K562 (cell line): ENCODE measurements at regions not wholly inside any gene's neighbourhood (a gene's known extent, or its start where the extent isn't known, plus 50 kb on each side); places are given as distances from the start of the nearest gene placed in this dataset.

Experiments
- ATAC-seq: fragments of 200-7000 bp; cut with Tn5 transposase; 3 replicates; pipeline ENCODE4 v1.9.1; 2020; ENCODE audit warnings: moderate library complexity
- BruUV-seq: library from RNA; stranded (reverse); fragments of 400-500 nt; replicated peaks from 2 replicates; lab custom pipeline; 2021; lab: Mats Ljungman, UMichigan
- CTCF ChIA-PET: fragments of 300-600 bp; formaldehyde crosslinking; extraction: SDS; loops from one replicate; lab custom pipeline; 2021; ENCODE audit warnings: low intra/inter-chr PET ratio; lab: Yijun Ruan, JAX
- POLR2A ChIA-PET: fragments of 300-600, 350-650 bp; sonication (Branson Sonifier 250); formaldehyde crosslinking; extraction: SDS; loops from one replicate; lab custom pipeline; 2021; ENCODE audit warnings: antibody characterized with exemption, inconsistent platforms; lab: Yijun Ruan, JAX
- DNase-seq, 4 experiments: peaks; one replicate each; pipeline versions ENCODE4 v3.0.0 to v3.0.0-alpha.2; 2011 to 2018; ENCODE audit warnings: low spot score in 3 of 4, mixed read lengths in 3 of 4; ENCODE audit errors: extremely low read depth in 1 of 4
- FAIRE-seq: peaks from 2 replicates; lab custom pipeline; 2011; peaks lifted over from hg19 to GRCh38; lab: Jason Lieb, UNC
- H2AFZ ChIP-seq: 2 replicates; pipeline ENCODE4 v1.6.0; 2011; ENCODE audit warnings: low read depth, low read length, control low read depth, inconsistent platforms
- H3K27ac ChIP-seq: fragments of 200-600 bp; 3 replicates; pipeline ENCODE4 v1.8.0; 2011; ENCODE audit warnings: low read depth, mild to moderate bottlenecking, control low read depth, inconsistent platforms, low read length, moderate library complexity, mixed read lengths; ENCODE audit errors: extremely low read depth
- H3K27me3 ChIP-seq, 2 experiments: fragments of 300-600 bp in 1 of 2; 2 replicates in 1 of 2; 3 replicates in 1 of 2; pipeline versions ENCODE4 v1.6.0 to v1.8.0; 2011; ENCODE audit warnings: inconsistent platforms in 2 of 2, low read length in 2 of 2, mild to moderate bottlenecking in 1 of 2, mixed read lengths in 1 of 2, moderate library complexity in 1 of 2; ENCODE audit not compliant: control insufficient read depth in 2 of 2, insufficient read depth in 2 of 2
- H3K36me3 ChIP-seq: fragments of 300-600 bp; 3 replicates; pipeline ENCODE4 v1.8.0; 2011; ENCODE audit warnings: mild to moderate bottlenecking, low read length, inconsistent platforms; ENCODE audit not compliant: control insufficient read depth, insufficient read depth
- H3K4me1 ChIP-seq, 2 experiments: fragments of 200-600 bp in 1 of 2; replicated peaks in 1 of 2; 2 replicates in 1 of 2; 3 replicates in 1 of 2; pipeline versions ENCODE4 v1.5.1 to v1.8.0; 2011; ENCODE audit warnings: inconsistent platforms in 2 of 2, low read length in 2 of 2, mild to moderate bottlenecking in 1 of 2, mixed read lengths in 1 of 2, moderate library complexity in 1 of 2; ENCODE audit not compliant: control insufficient read depth in 2 of 2, insufficient read depth in 2 of 2
- H3K4me2 ChIP-seq: 2 replicates; pipeline ENCODE4 v1.6.1; 2011; ENCODE audit warnings: low read length, control low read depth, inconsistent platforms, mixed read lengths; ENCODE audit not compliant: insufficient read depth
- H3K4me3 ChIP-seq: fragments of 200-600 bp; sonication (generic), shearing (Covaris generic); 2 replicates; pipeline ENCODE4 v1.5.1; 2016; ENCODE audit warnings: control low read depth, inconsistent platforms
- H3K79me2 ChIP-seq: fragments of 200-600 bp; 3 replicates; pipeline ENCODE4 v1.8.0; 2011; ENCODE audit warnings: low read length, inconsistent platforms; ENCODE audit not compliant: control insufficient read depth, insufficient read depth
- H3K9ac ChIP-seq, 2 experiments: 2 replicates each; pipeline versions ENCODE4 v1.6.0 to v1.6.1; 2011; ENCODE audit warnings: low read depth in 2 of 2, low read length in 2 of 2, control low read depth in 1 of 2, inconsistent platforms in 1 of 2, mild to moderate bottlenecking in 1 of 2, mixed read lengths in 1 of 2; ENCODE audit not compliant: insufficient read depth in 1 of 2
- H3K9me1 ChIP-seq: one replicate; pipeline ENCODE4 v1.6.0; 2011; ENCODE audit warnings: inconsistent platforms, mild to moderate bottlenecking, low read length, moderate library complexity; ENCODE audit not compliant: control insufficient read depth, insufficient read depth
- H3K9me3 ChIP-seq: replicated peaks from 2 replicates; pipeline ENCODE4 v1.5.1; 2011; ENCODE audit warnings: low read depth, low read length, inconsistent platforms; ENCODE audit not compliant: control insufficient read depth, insufficient read depth
- H4K20me1 ChIP-seq: replicated peaks from 2 replicates; pipeline ENCODE4 v1.6.1; 2011; ENCODE audit warnings: low read length, inconsistent platforms, mixed read lengths; ENCODE audit not compliant: control insufficient read depth, insufficient read depth
- CCNT2 ChIP-seq: IDR thresholded peaks from 2 replicates; pipeline ENCODE4 v1.6.1; 2011; ENCODE audit warnings: borderline replicate concordance, low read depth, mild to moderate bottlenecking, moderate library complexity, mixed read lengths, low read length; ENCODE audit not compliant: insufficient read length; ENCODE audit errors: extremely low read depth
- CTBP1 ChIP-seq: fragments of 450-650 bp; IDR thresholded peaks from 2 replicates; pipeline ENCODE4 v1.6.1; 2016; ENCODE audit warnings: borderline replicate concordance
- FOXJ2 ChIP-seq: fragments of 200-800 bp; sonication (Bioruptor generic); IDR thresholded peaks from 2 replicates; pipeline ENCODE4 v1.6.1; 2016; ENCODE audit warnings: missing genetic modification characterization, missing compliant biosample characterization
- HINFP ChIP-seq: fragments of 450-650 bp; conservative IDR thresholded peaks from 2 replicates; pipeline ENCODE4 v1.6.1; 2016; ENCODE audit warnings: missing genetic modification characterization, low read depth, mild to moderate bottlenecking, control low read depth, missing compliant biosample characterization
- MITF ChIP-seq: IDR thresholded peaks from 2 replicates; pipeline ENCODE4 v1.6.1; 2014; ENCODE audit warnings: antibody characterized with exemption
- PBX2 ChIP-seq, 2 experiments: IDR thresholded peaks in 1 of 2; conservative IDR thresholded peaks in 1 of 2; 2 replicates each; pipeline ENCODE4 v1.6.1; 2016; ENCODE audit warnings: low read depth in 2 of 2, mild to moderate bottlenecking in 1 of 2, missing compliant biosample characterization in 1 of 2, missing genetic modification characterization in 1 of 2, moderate library complexity in 1 of 2
- PREB ChIP-seq: sonication (generic); formaldehyde crosslinking; IDR thresholded peaks from 2 replicates; pipeline ENCODE4 v1.8.1; 2023; ENCODE audit warnings: mild to moderate bottlenecking, missing genetic modification reagents
- RBFOX2 ChIP-seq: fragments of 200-400 bp; formaldehyde crosslinking; IDR thresholded peaks from 2 replicates; pipeline ENCODE4 v1.6.1; 2017; ENCODE audit warnings: low read depth, mild to moderate bottlenecking, low read length, moderate library complexity
- ZNF511 ChIP-seq: sonication (generic); formaldehyde crosslinking; IDR thresholded peaks from 2 replicates; pipeline ENCODE4 v1.8.0; 2022; ENCODE audit warnings: mild to moderate bottlenecking, missing genetic modification reagents
- ZNF707 ChIP-seq: fragments of 250-450 bp; sonication (Bioruptor Pico); conservative IDR thresholded peaks from 2 replicates; pipeline ENCODE4 v1.8.0; 2022; ENCODE audit warnings: inconsistent platforms, mild to moderate bottlenecking, moderate library complexity
- WGBS: fragments of 100-300 bp; shearing (Covaris generic); methylation state at CpG from one replicate; pipeline ENCODE4 v1.1.6; 2016; ENCODE audit warnings: low coverage, mixed read lengths; ENCODE audit not compliant: insufficient coverage; ENCODE audit errors: missing lambda C conversion rate; 5-methylcytosine and 5-hydroxymethylcytosine counted together
- in situ Hi-C: fragments of 300-500 bp; cut with MboI; formaldehyde crosslinking; loops from 4 replicates; pipeline ENCODE4 v1.15.0; 2018; ENCODE audit warnings: inconsistent platforms, mixed read lengths
- intact Hi-C: fragments of 100-400 bp; cut with micrococcal nuclease; formaldehyde crosslinking; loops from 2 replicates; pipeline ENCODE4 v1.14.2; 2022

- peak overlapping the region; percentile 34; the same call in 2 of the 3 replicates for H3K27ac ChIP-seq
- H3K27me3 ChIP-seq: no peaks in the 10 kb centered on the region
- peak overlapping the region; percentile 63 to 89 for H3K9ac ChIP-seq
- no peak for FAIRE-seq
- H3K9me1 ChIP-seq: no peaks in the 10 kb centered on the region
- H3K4me3 ChIP-seq: peak overlapping the region; percentile 52
- ChIA-PET POLR2A (interaction anchor here (0.8 to 1.1 kb wide), 3 partner anchors 9 to 16 kb away, joined by 3 to 5 read pairs (median 3); no protein-coding TSS in a partner anchor), CTCF (no interaction called here)
- peak overlapping the region; percentile 75 for H3K4me2 ChIP-seq
- H3K36me3 ChIP-seq: peaks cover 5% of the 10 kb centered on the region; the same call in 1 of the 3 replicates
- intact Hi-C loops (no loop called here), in situ Hi-C loops (no loop called here)
- peak overlapping the region; percentile 54 for H2AFZ ChIP-seq
- BruUV-seq: no TSS peak
- H3K4me1 ChIP-seq: peaks cover 12 to 21% of the 10 kb centered on the region in 2 experiments; a peak in 4 of 5 replicates
- no peaks in the 10 kb centered on the region for H4K20me1 ChIP-seq
- no peaks in the 10 kb centered on the region for H3K9me3 ChIP-seq
- H3K79me2 ChIP-seq: peaks cover 3% of the 10 kb centered on the region; the same call in 2 of the 3 replicates
- ATAC-seq: peak; percentile 26
- 19% methylated on average over 40 of the region's 69 CpGs for WGBS
- peak in 2 of 4 experiments; percentile 14 for DNase-seq
- peak; percentile 63 for TF ChIP-seq RBFOX2
- no peak for TF ChIP-seq ZNF511 (CRISPR knock-in tag)
- TF ChIP-seq PREB: no peak
- TF ChIP-seq MITF: no peak
- no peak for TF ChIP-seq FOXJ2 (tag)
- no peak for TF ChIP-seq ZNF707 (CRISPR knock-in tag)
- peak; percentile 40 for TF ChIP-seq CCNT2
- peak; percentile 78 for TF ChIP-seq HINFP (tag)
- no peak for TF ChIP-seq PBX2 (CRISPR knock-in tag; IDR thresholded peaks at IDR 0.05; ENCODE audit: low read depth)
- TF ChIP-seq PBX2 (tag; conservative IDR thresholded peaks at IDR 0.05; ENCODE audit: low read depth): peak; percentile 38; the same call in 1 of the 2 replicates
- TF ChIP-seq CTBP1: 0 out of 2 replicates have a peak, but pooled peaks have one; percentile 7
Measured at GRCh38 chr10:21172930-21173801, 276.1 kb upstream of the NEBL start.
